Ovary (tissue), 7 donors: ENCODE measurements at regions not wholly inside any gene's neighbourhood (a gene's known extent, or its start where the extent isn't known, plus 50 kb on each side); places are given as distances from the start of the nearest gene placed in this dataset.

Experiments
- DNase-seq, 5 donors: peaks; one replicate each; pipeline ENCODE4 v3.0.0-alpha.2; 2019 to 2020
- H3K27ac ChIP-seq, 2 donors: fragments of 200-600 bp; one replicate each; pipeline versions ENCODE4 v1.5.1 to v1.8.0; 2019 to 2022
- H3K27me3 ChIP-seq: fragments of 200-600 bp; one replicate; pipeline ENCODE4 v1.8.0; 2022
- H3K36me3 ChIP-seq: fragments of 200-600 bp; sonication (generic); one replicate; pipeline ENCODE4 v1.5.1; 2019
- H3K4me1 ChIP-seq: one replicate; pipeline ENCODE4 v1.8.1; 2013; ENCODE audit warnings: mild to moderate bottlenecking, moderate library complexity; ENCODE audit not compliant: insufficient read depth
- H3K4me3 ChIP-seq: fragments of 200-600 bp; sonication (generic); one replicate; pipeline ENCODE4 v1.5.1; 2017
- H3K9me3 ChIP-seq, 2 donors: fragments of 200-600 bp in 1 of 2; sonication (generic) in 1 of 2; one replicate each; pipeline versions ENCODE4 v1.5.1 to v1.8.1; 2013 to 2019; ENCODE audit warnings: mild to moderate bottlenecking in 1 of 2, moderate library complexity in 1 of 2
- CTCF ChIP-seq, 3 donors: fragments of 450-650 bp in 2 of 3; fragments of 200-600 bp in 1 of 3; IDR thresholded peaks; one replicate each; pipeline versions ENCODE4 v1.5.1 to v1.8.0; 2016 to 2022; ENCODE audit warnings: antibody characterized with exemption in 3 of 3, mild to moderate bottlenecking in 1 of 3
- EP300 ChIP-seq: sonication (generic); formaldehyde crosslinking; IDR thresholded peaks from one replicate; pipeline ENCODE4 v1.6.1; 2017; ENCODE audit warnings: antibody characterized with exemption
- POLR2A ChIP-seq: fragments of 450-650 bp; IDR thresholded peaks from one replicate; pipeline ENCODE4 v1.6.1; 2017; ENCODE audit warnings: antibody characterized with exemption, mild to moderate bottlenecking, moderate library complexity
- WGBS, 3 donors: extraction: QIAGEN DNeasy Blood & Tissue Kit in 1 of 3; methylation state at CpG; one replicate each; pipeline versions ENCODE4 v1.1.5 to v1.1.7; 2013 to 2017; 5-methylcytosine and 5-hydroxymethylcytosine counted together
- intact Hi-C, 4 donors: fragments of 100-400 bp; cut with DNase I; formaldehyde crosslinking; loops; one replicate each; pipeline versions ENCODE4 v1.11.0 to v1.15.1; 2022 to 2023
- donor health status: DM: no; HTN: no; CAD: no; lungs with moderate emphysema.
- donor health status: DM: no; HTN: no; CAD: no.
- donor health status: Bipolar disorder and iron deficiency.
- donor health status: DM: no; HTN: no; CAD: no.
- donor health status: DM: yes; HTN: yes; CAD: no.

GRCh38 chr15:95108673-95109072, 877.3 kb downstream of the MCTP2 start:
- intact Hi-C loops, result no loop called here
- Histone ChIP-seq H3K4me3 (no peak overlapping the region), H3K36me3 (no peaks in the 10 kb centered on the region), H3K27me3 (no peaks in the 10 kb centered on the region), H3K9me3 (no peaks in the 10 kb centered on the region), H3K27ac (no peak overlapping the region), H3K4me1 (no peaks in the 10 kb centered on the region)
- DNase-seq, result no peak
- TF ChIP-seq POLR2A, result no peak
- no peak for TF ChIP-seq EP300
- no peak for TF ChIP-seq CTCF (IDR thresholded peaks at IDR 0.05)
- 83 to 90% (median 87%) methylated on average over 3 of the region's 3 CpGs for WGBS, 3 donors

GRCh38 chr15:95111969-95112368, 880.6 kb downstream of the MCTP2 start:
- no peak for DNase-seq
- no peaks in the 10 kb centered on the region for H3K27me3 ChIP-seq
- no peaks in the 10 kb centered on the region for H3K36me3 ChIP-seq
- no peaks in the 10 kb centered on the region for H3K4me1 ChIP-seq
- no peak overlapping the region for H3K4me3 ChIP-seq
- H3K27ac ChIP-seq, result no peak overlapping the region
- intact Hi-C loops, result no loop called here
- H3K9me3 ChIP-seq, result no peaks in the 10 kb centered on the region
- WGBS, 3 donors, result 94 to 97% (median 95%) methylated on average over 5 of the region's 5 CpGs
- TF ChIP-seq EP300, result no peak
- TF ChIP-seq POLR2A, result no peak
- no peak for TF ChIP-seq CTCF (IDR thresholded peaks at IDR 0.05)

- H3K27ac ChIP-seq, result no peak overlapping the region
- no peaks in the 10 kb centered on the region for H3K36me3 ChIP-seq
- WGBS, 3 donors, result 50 to 63% (median 62%) methylated on average over 1 of the region's 1 CpG
- TF ChIP-seq EP300 (no peak), POLR2A (no peak), CTCF (IDR thresholded peaks at IDR 0.05) (no peak)
- no peak for DNase-seq
- H3K4me3 ChIP-seq, result no peak overlapping the region
- H3K9me3 ChIP-seq, result no peaks in the 10 kb centered on the region
- no peaks in the 10 kb centered on the region for H3K27me3 ChIP-seq
- intact Hi-C loops, result no loop called here
- no peaks in the 10 kb centered on the region for H3K4me1 ChIP-seq
Measured at GRCh38 chr15:95113041-95113440, 881.7 kb downstream of the MCTP2 start.

GRCh38 chr15:95119041-95119610, 887.8 kb downstream of the MCTP2 start:
- intact Hi-C loops, result no loop called here

More at GRCh38 chr15:95119041-95119610, 887.8 kb downstream of the MCTP2 start:
- Histone ChIP-seq H3K27ac (no peak overlapping the region), H3K36me3 (no peaks in the 10 kb centered on the region), H3K4me1 (no peaks in the 10 kb centered on the region), H3K4me3 (no peak overlapping the region), H3K27me3 (no peaks in the 10 kb centered on the region), H3K9me3 (no peaks in the 10 kb centered on the region)
- DNase-seq, result no peak
- 72 to 81% (median 79%) methylated on average over 4 of the region's 4 CpGs for WGBS, 3 donors
- TF ChIP-seq EP300, result no peak
- TF ChIP-seq POLR2A, result no peak
- no peak for TF ChIP-seq CTCF (IDR thresholded peaks at IDR 0.05)
